ENCODE measurements at regions not wholly inside any gene's neighbourhood (a gene's known extent, or its start where the extent isn't known, plus 50 kb on each side); places are given as distances from the start of the nearest gene placed in this dataset.

GRCh38 chr14:85280074-85280473 lies 249.9 kb upstream of the FLRT2 start:
- intact Hi-C loops (cut with DNase I), result no loop called here
- no peak for TF ChIP-seq POLR2A (IDR thresholded peaks at IDR 0.05)
- TF ChIP-seq CTCF (IDR thresholded peaks at IDR 0.05), result no peak
- DNase-seq, result no peak
- WGBS, 2 donors, result 88 to 93% methylated on average over 2 of the region's 2 CpGs
- H3K27ac ChIP-seq, result no peak overlapping the region
- H3K36me3 ChIP-seq, result no peaks in the 10 kb centered on the region
- no peaks in the 10 kb centered on the region for H3K27me3 ChIP-seq
- no peaks in the 10 kb centered on the region for H3K9me3 ChIP-seq
- H3K4me3 ChIP-seq (replicated peaks in 1 of 3), result no peak overlapping the region
- H3K4me1 ChIP-seq, result no peaks in the 10 kb centered on the region

GRCh38 chr14:85281921-85282320 lies 248.0 kb upstream of the FLRT2 start:
- Histone ChIP-seq H3K4me3 (replicated peaks in 1 of 3) (no peak overlapping the region), H3K4me1 (no peaks in the 10 kb centered on the region), H3K36me3 (no peaks in the 10 kb centered on the region), H3K9me3 (no peaks in the 10 kb centered on the region), H3K27me3 (no peaks in the 10 kb centered on the region), H3K27ac (no peak overlapping the region)
- WGBS, 2 donors, result 85 to 86% methylated on average over 3 of the region's 3 CpGs
- DNase-seq, result no peak
- intact Hi-C loops (cut with DNase I), result no loop called here
- TF ChIP-seq CTCF (IDR thresholded peaks at IDR 0.05), result no peak
- no peak for TF ChIP-seq POLR2A (IDR thresholded peaks at IDR 0.05)

- no peaks in the 10 kb centered on the region for H3K9me3 ChIP-seq
- H3K27me3 ChIP-seq, result no peaks in the 10 kb centered on the region
- intact Hi-C loops (cut with DNase I), result no loop called here
- no peak overlapping the region for H3K4me3 ChIP-seq (replicated peaks in 1 of 3)
- no peaks in the 10 kb centered on the region for H3K4me1 ChIP-seq
- TF ChIP-seq CTCF (IDR thresholded peaks at IDR 0.05) (no peak), POLR2A (IDR thresholded peaks at IDR 0.05) (no peak)
- H3K36me3 ChIP-seq, result no peaks in the 10 kb centered on the region
- WGBS, 2 donors, result 95 to 97% methylated on average over 3 of the region's 3 CpGs
- DNase-seq, result no peak
- H3K27ac ChIP-seq, result no peak overlapping the region
Observed at GRCh38 chr14:85288041-85288440, 241.9 kb upstream of the FLRT2 start.

- no peaks in the 10 kb centered on the region for H3K36me3 ChIP-seq
- H3K4me3 ChIP-seq (replicated peaks in 1 of 3), result no peak overlapping the region
- 87 to 93% methylated on average over 3 of the region's 3 CpGs for WGBS, 2 donors
- DNase-seq, result no peak
- no peaks in the 10 kb centered on the region for H3K27me3 ChIP-seq
- intact Hi-C loops (cut with DNase I), result no loop called here
- H3K4me1 ChIP-seq, result no peaks in the 10 kb centered on the region
- no peaks in the 10 kb centered on the region for H3K9me3 ChIP-seq
- H3K27ac ChIP-seq, result no peak overlapping the region
- no peak for TF ChIP-seq CTCF (IDR thresholded peaks at IDR 0.05)
- no peak for TF ChIP-seq POLR2A (IDR thresholded peaks at IDR 0.05)
Observed at GRCh38 chr14:85291731-85292130, 238.2 kb upstream of the FLRT2 start.

- no peaks in the 10 kb centered on the region for H3K9me3 ChIP-seq
- H3K4me1 ChIP-seq, result no peaks in the 10 kb centered on the region
- H3K27ac ChIP-seq, result no peak overlapping the region
- DNase-seq, result no peak
- H3K36me3 ChIP-seq, result no peaks in the 10 kb centered on the region
- no peak overlapping the region for H3K4me3 ChIP-seq (replicated peaks in 1 of 3)
- WGBS, 2 donors, result 88 to 93% methylated on average over 6 of the region's 6 CpGs
- no peak for TF ChIP-seq POLR2A (IDR thresholded peaks at IDR 0.05)
- no peak for TF ChIP-seq CTCF (IDR thresholded peaks at IDR 0.05)
- no peaks in the 10 kb centered on the region for H3K27me3 ChIP-seq
- intact Hi-C loops (cut with DNase I), result no loop called here
Observed at GRCh38 chr14:85293612-85294234, 236.2 kb upstream of the FLRT2 start.
